A549 (cell line): ENCODE measurements at regions not wholly inside any gene's neighbourhood (a gene's known extent, or its start where the extent isn't known, plus 50 kb on each side); places are given as distances from the start of the nearest gene placed in this dataset.

Source experiments
- ATAC-seq, 2 experiments: fragments of 200-7000 bp in 1 of 2; fragments of >200 bp in 1 of 2; cut with Nextera tagmentation in 1 of 2; cut with Tn5 transposase in 1 of 2; 3 replicates each; pipeline versions ENCODE4 v1.8.0 to v1.9.1; 2018 to 2020; ENCODE audit warnings: mild to moderate bottlenecking in 1 of 2, moderate library complexity in 1 of 2
- CTCF ChIA-PET: fragments of 300-600 bp; sonication (Branson Sonifier 250); formaldehyde crosslinking; extraction: SDS; loops from one replicate; lab custom pipeline; 2021; ENCODE audit warnings: antibody characterized with exemption, inconsistent platforms; lab: Yijun Ruan, JAX
- POLR2A ChIA-PET: fragments of 350-600 bp; formaldehyde crosslinking; extraction: SDS; loops from one replicate; lab custom pipeline; 2021; ENCODE audit warnings: antibody characterized with exemption, inconsistent platforms; lab: Yijun Ruan, JAX
- DNase-seq, 2 experiments: peaks; one replicate each; pipeline versions ENCODE4 v3.0.0 to v3.0.0-alpha.2; 2011 to 2016; ENCODE audit warnings: low read depth in 1 of 2, low spot score in 1 of 2
- FAIRE-seq: peaks from 2 replicates; lab custom pipeline; 2011; peaks lifted over from hg19 to GRCh38; lab: Jason Lieb, UNC
- H3K27ac ChIP-seq, 2 experiments: fragments of >200 bp; sonication (Bioruptor Twin); formaldehyde crosslinking; 3 replicates each; pipeline ENCODE4 v1.5.1; 2016 to 2017
- H3K4me1 ChIP-seq: fragments of >200 bp; sonication (Bioruptor Twin); formaldehyde crosslinking; 3 replicates; pipeline ENCODE4 v1.6.1; 2016
- H3K4me2 ChIP-seq: fragments of >200 bp; sonication (Bioruptor Twin); formaldehyde crosslinking; 3 replicates; pipeline ENCODE4 v1.6.1; 2016
- H3K4me3 ChIP-seq: fragments of >200 bp; sonication (Bioruptor Twin); formaldehyde crosslinking; 3 replicates; pipeline ENCODE4 v1.5.1; 2016
- H3K9me3 ChIP-seq: fragments of >200 bp; sonication (Bioruptor Twin); formaldehyde crosslinking; 3 replicates; pipeline ENCODE4 v1.6.1; 2016
- BCL3 ChIP-seq: fragments of >200 bp; sonication (Bioruptor Twin); formaldehyde crosslinking; IDR thresholded peaks from 3 replicates; pipeline ENCODE4 v1.6.1; 2016
- CBX2 ChIP-seq: fragments of 200-600 bp; sonication (generic); IDR thresholded peaks from 2 replicates; pipeline ENCODE4 v1.6.1; 2016; ENCODE audit warnings: low read depth, mild to moderate bottlenecking, borderline replicate concordance
- CBX8 ChIP-seq: fragments of 200-600 bp; sonication (generic); IDR thresholded peaks from 2 replicates; pipeline ENCODE4 v1.6.1; 2016
- CEBPB ChIP-seq, 2 experiments: fragments of >200 bp in 1 of 2; sonication (Bioruptor Twin) in 1 of 2; formaldehyde crosslinking in 1 of 2; IDR thresholded peaks; 2 replicates each; pipeline ENCODE4 v1.6.1; 2012 to 2016
- CHD2 ChIP-seq: fragments of 150-350 bp; IDR thresholded peaks from 2 replicates; pipeline ENCODE4 v1.6.1; 2014; ENCODE audit warnings: low read length; ENCODE audit not compliant: partially characterized antibody
- CTCF ChIP-seq: fragments of >200 bp; sonication (Bioruptor Twin); formaldehyde crosslinking; IDR thresholded peaks from 3 replicates; pipeline ENCODE4 v1.5.1; 2016
- EP300 ChIP-seq, 2 experiments: fragments of >200 bp; sonication (Bioruptor Twin); formaldehyde crosslinking; IDR thresholded peaks; 2 replicates in 1 of 2; 3 replicates in 1 of 2; pipeline ENCODE4 v1.6.1; 2016 to 2017
- FOSL2 ChIP-seq, 2 experiments: fragments of 450-650 bp in 1 of 2; fragments of >200 bp in 1 of 2; sonication (Bioruptor Twin) in 1 of 2; formaldehyde crosslinking; IDR thresholded peaks; 2 replicates each; pipeline versions ENCODE4 v1.5.0 to v1.6.1; 2016 to 2020; ENCODE audit warnings: mild to moderate bottlenecking in 1 of 2, moderate library complexity in 1 of 2
- HOXA7 ChIP-seq: fragments of 250-450 bp; sonication (Bioruptor Pico); IDR thresholded peaks from 2 replicates; pipeline ENCODE4 v1.5.0; 2020; ENCODE audit warnings: mild to moderate bottlenecking, moderate library complexity
- HOXB13 ChIP-seq: fragments of 250-450 bp; sonication (Bioruptor Pico); IDR thresholded peaks from 2 replicates; pipeline ENCODE4 v1.5.0; 2020; ENCODE audit warnings: low read depth, mild to moderate bottlenecking, moderate library complexity
- KDM5A ChIP-seq: fragments of 200-600 bp; sonication (generic); IDR thresholded peaks from 2 replicates; pipeline ENCODE4 v1.6.1; 2016; ENCODE audit warnings: antibody characterized with exemption, mild to moderate bottlenecking
- NR3C1 ChIP-seq: fragments of >200 bp; sonication (Bioruptor Twin); formaldehyde crosslinking; IDR thresholded peaks from 3 replicates; pipeline ENCODE4 v1.6.1; 2017
- RCOR1 ChIP-seq: fragments of 150-350 bp; IDR thresholded peaks from 2 replicates; pipeline ENCODE4 v1.6.1; 2014; ENCODE audit warnings: antibody characterized with exemption, low read length, low read depth
- RFX5 ChIP-seq: fragments of 450-650 bp; IDR thresholded peaks from 2 replicates; pipeline ENCODE4 v1.7.1; 2014; ENCODE audit warnings: antibody characterized with exemption, mild to moderate bottlenecking, moderate library complexity
- RNF2 ChIP-seq: fragments of 200-600 bp; sonication (generic); IDR thresholded peaks from 2 replicates; pipeline ENCODE4 v1.6.1; 2016; ENCODE audit warnings: low read depth, mild to moderate bottlenecking, antibody characterized with exemption, moderate library complexity, borderline replicate concordance
- SREBF2 ChIP-seq: fragments of 450-650 bp; IDR thresholded peaks from 2 replicates; pipeline ENCODE4 v1.6.1; 2014; ENCODE audit warnings: mild to moderate bottlenecking, moderate library complexity
- USF2 ChIP-seq: fragments of 450-650 bp; IDR thresholded peaks from 2 replicates; pipeline ENCODE4 v1.6.1; 2014; ENCODE audit warnings: antibody characterized with exemption
- ZFP36 ChIP-seq: fragments of 450-650 bp; IDR thresholded peaks from 2 replicates; pipeline ENCODE4 v1.6.1; 2014; ENCODE audit warnings: borderline replicate concordance; ENCODE audit not compliant: partially characterized antibody
- WGBS: methylation state at CpG from one replicate; pipeline ENCODE4 v1.1.6; 2017; ENCODE audit errors: missing lambda C conversion rate; 5-methylcytosine and 5-hydroxymethylcytosine counted together

GRCh38 chr20:10927936-10928840, 254.4 kb upstream of the JAG1 start:
- Histone ChIP-seq H3K9me3 (peaks cover 5% of the 10 kb centered on the region; the same call in 1 of the 3 replicates), H3K27ac (peak overlapping the region; percentile 4 to 63; a peak in 3 of 6 replicates), H3K4me3 (no peak overlapping the region), H3K4me2 (no peak overlapping the region), H3K4me1 (peaks cover 40% of the 10 kb centered on the region)
- CTCF ChIA-PET = interaction anchor here (1.1 to 1.2 kb wide), 3 partner anchors 21 to 26 kb away, joined by 3 read pairs; no protein-coding TSS in a partner anchor
- WGBS = 71% methylated on average over 11 of the region's 11 CpGs
- POLR2A ChIA-PET = no interaction called here
- TF ChIP-seq CEBPB (IDR thresholded peaks at IDR 0.05) (0 out of 4 replicates have a peak, but pooled peaks of 1 of the 2 experiments have one; percentile 30), RCOR1 (no peak), FOSL2 (IDR thresholded peaks at IDR 0.05) (no peak), FOSL2 (CRISPR knock-in tag; IDR thresholded peaks at IDR 0.05) (peak; percentile 37; the same call in 1 of the 2 replicates)
- FAIRE-seq (no peak), DNase-seq (no peak), ATAC-seq (no peak)

- FAIRE-seq = peak; percentile 61
- no peak for DNase-seq
- WGBS = 82% methylated on average over 2 of the region's 2 CpGs
- TF ChIP-seq HOXB13 (no peak), RFX5 (no peak), BCL3 (no peak), EP300 (IDR thresholded peaks at IDR 0.05) (no peak), NR3C1 (no peak), KDM5A (no peak), RNF2 (no peak), ZFP36 (no peak), CBX2 (no peak), USF2 (no peak), HOXA7 (CRISPR knock-in tag) (no peak), CTCF (no peak), SREBF2 (no peak), CHD2 (no peak), CBX8 (no peak)
- Histone ChIP-seq H3K27ac (peak overlapping the region; percentile 4 to 63; a peak in 2 of 6 replicates), H3K4me2 (no peak overlapping the region), H3K4me3 (no peak overlapping the region), H3K9me3 (peaks cover 5% of the 10 kb centered on the region; the same call in 1 of the 3 replicates), H3K4me1 (peaks cover 33% of the 10 kb centered on the region)
- no peak for ATAC-seq
- CTCF ChIA-PET = interaction anchor here (0.5 kb wide), 1 partner anchor 407 kb away, joined by 4 read pairs; no protein-coding TSS in a partner anchor
- POLR2A ChIA-PET = no interaction called here
These were observed 255.1 kb upstream of the JAG1 start for GRCh38 chr20:10928841-10929421.
